Smooth muscle cell (in vitro differentiated cells): ENCODE measurements at regions not wholly inside any gene's neighbourhood (a gene's known extent, or its start where the extent isn't known, plus 50 kb on each side); places are given as distances from the start of the nearest gene placed in this dataset.

Experiments
- DNase-seq: peaks from one replicate; lab custom pipeline; 2025; ENCODE audit not compliant: unreplicated experiment; lab: John Stamatoyannopoulos, UW
- H2AFZ ChIP-seq: fragments of 200-600 bp; sonication (generic); 2 replicates; pipeline ENCODE4 v1.6.0; 2016; ENCODE audit warnings: antibody characterized with exemption, low read depth, mild to moderate bottlenecking
- H3F3A ChIP-seq: fragments of 200-600 bp; sonication (generic); 2 replicates; pipeline ENCODE4 v1.6.0; 2017; ENCODE audit warnings: antibody characterized with exemption, low read depth
- H3K27ac ChIP-seq: fragments of 200-600 bp; sonication (generic); 2 replicates; pipeline ENCODE4 v1.5.1; 2016; ENCODE audit warnings: low read depth, mild to moderate bottlenecking
- H3K27me3 ChIP-seq: fragments of 200-600 bp; sonication (generic); 2 replicates; pipeline ENCODE4 v1.6.1; 2016; ENCODE audit warnings: low read depth, mild to moderate bottlenecking
- H3K36me3 ChIP-seq: fragments of 200-600 bp; sonication (generic); 2 replicates; pipeline ENCODE4 v1.5.1; 2016; ENCODE audit warnings: low read depth
- H3K4me1 ChIP-seq: fragments of 200-600 bp; sonication (generic); 2 replicates; pipeline ENCODE4 v1.5.1; 2016; ENCODE audit warnings: low read depth
- H3K4me2 ChIP-seq: fragments of 200-600 bp; sonication (generic); 2 replicates; pipeline ENCODE4 v1.6.0; 2016; ENCODE audit warnings: mild to moderate bottlenecking
- H3K4me3 ChIP-seq: fragments of 200-600 bp; sonication (generic); 2 replicates; pipeline ENCODE4 v1.5.1; 2016; ENCODE audit warnings: mild to moderate bottlenecking
- H3K79me2 ChIP-seq: fragments of 200-600 bp; sonication (generic); 2 replicates; pipeline ENCODE4 v1.6.0; 2016; ENCODE audit warnings: low read depth, mild to moderate bottlenecking
- H3K9ac ChIP-seq: fragments of 200-600 bp; sonication (generic); 2 replicates; pipeline ENCODE4 v1.6.0; 2016; ENCODE audit warnings: low read depth
- H3K9me3 ChIP-seq: fragments of 200-600 bp; sonication (generic); replicated peaks from 2 replicates; pipeline ENCODE4 v1.5.1; 2016; ENCODE audit warnings: low read depth
- H4K20me1 ChIP-seq: fragments of 200-600 bp; sonication (generic); 2 replicates; pipeline ENCODE4 v1.6.0; 2016; ENCODE audit warnings: low read depth
- CTCF ChIP-seq: fragments of 200-600 bp; sonication (generic); IDR thresholded peaks from 2 replicates; pipeline ENCODE4 v1.5.1; 2017; ENCODE audit warnings: borderline replicate concordance, mild to moderate bottlenecking, antibody characterized with exemption; ENCODE audit not compliant: insufficient read depth, poor library complexity, severe bottlenecking
- WGBS: methylation state at CpG from one replicate; pipeline ENCODE4 v1.1.7; 2016; ENCODE audit warnings: low lambda C conversion rate; 5-methylcytosine and 5-hydroxymethylcytosine counted together

- no peaks in the 10 kb centered on the region for H3F3A ChIP-seq
- H3K4me3 ChIP-seq, result no peak overlapping the region
- TF ChIP-seq CTCF, result no peak
- no peaks in the 10 kb centered on the region for H3K9me3 ChIP-seq
- no peaks in the 10 kb centered on the region for H3K27me3 ChIP-seq
- no peak overlapping the region for H3K27ac ChIP-seq
- DNase-seq, result no peak
- H3K36me3 ChIP-seq, result no peaks in the 10 kb centered on the region
- 95% methylated on average over 39 of the region's 39 CpGs for WGBS
- H3K9ac ChIP-seq, result no peak overlapping the region
- peaks cover 3% of the 10 kb centered on the region for H3K4me1 ChIP-seq
- no peak overlapping the region for H3K4me2 ChIP-seq
- peaks cover 4% of the 10 kb centered on the region for H4K20me1 ChIP-seq
- H3K79me2 ChIP-seq, result no peaks in the 10 kb centered on the region
- H2AFZ ChIP-seq, result no peak overlapping the region
These were observed 1291.7 kb downstream of the BRD1 start for GRCh38 chr22:48535868-48536540.

GRCh38 chr22:48534395-48534958 lies 1293.2 kb downstream of the BRD1 start:
- Histone ChIP-seq H3K27me3 (no peaks in the 10 kb centered on the region), H3K4me3 (no peak overlapping the region), H3K4me1 (peaks cover 3% of the 10 kb centered on the region), H3K9me3 (no peaks in the 10 kb centered on the region), H3F3A (no peaks in the 10 kb centered on the region), H3K9ac (no peak overlapping the region), H3K79me2 (no peaks in the 10 kb centered on the region), H3K36me3 (no peaks in the 10 kb centered on the region), H2AFZ (no peak overlapping the region), H4K20me1 (peaks cover 4% of the 10 kb centered on the region), H3K4me2 (no peak overlapping the region), H3K27ac (no peak overlapping the region)
- no peak for TF ChIP-seq CTCF
- no peak for DNase-seq
- 91% methylated on average over 20 of the region's 22 CpGs for whole genome bisulfite sequencing

GRCh38 chr22:48532986-48533385 lies 1294.7 kb downstream of the BRD1 start:
- Histone ChIP-seq H3K4me1 (peaks cover 3% of the 10 kb centered on the region), H3K79me2 (no peaks in the 10 kb centered on the region), H3F3A (no peaks in the 10 kb centered on the region), H4K20me1 (no peaks in the 10 kb centered on the region), H3K9me3 (no peaks in the 10 kb centered on the region), H3K36me3 (no peaks in the 10 kb centered on the region), H3K27ac (no peak overlapping the region), H3K27me3 (no peaks in the 10 kb centered on the region), H2AFZ (no peak overlapping the region), H3K4me2 (no peak overlapping the region), H3K4me3 (no peak overlapping the region), H3K9ac (no peak overlapping the region)
- DNase-seq, result no peak
- 92% methylated on average over 12 of the region's 12 CpGs for WGBS
- TF ChIP-seq CTCF, result no peak
